Ishikawa (cell line): ENCODE measurements at regions not wholly inside any gene's neighbourhood (a gene's known extent, or its start where the extent isn't known, plus 50 kb on each side); places are given as distances from the start of the nearest gene placed in this dataset.

ENCODE experiments used
- CEBPB ChIP-seq: IDR thresholded peaks from 2 replicates; pipeline ENCODE4 v1.6.1; 2012
- CREB1 ChIP-seq: IDR thresholded peaks from 2 replicates; pipeline ENCODE4 v1.6.1; 2012; ENCODE audit warnings: low read depth
- EGR1 ChIP-seq: IDR thresholded peaks from 2 replicates; pipeline ENCODE4 v1.6.1; 2012
- EP300 ChIP-seq: IDR thresholded peaks from 2 replicates; pipeline ENCODE4 v1.6.1; 2012; ENCODE audit warnings: borderline replicate concordance
- FOXM1 ChIP-seq: IDR thresholded peaks from 2 replicates; pipeline ENCODE4 v1.6.1; 2012; ENCODE audit warnings: low read depth, borderline replicate concordance
- MAX ChIP-seq: IDR thresholded peaks from 2 replicates; pipeline ENCODE4 v1.6.1; 2012
- NFIC ChIP-seq: IDR thresholded peaks from 2 replicates; pipeline ENCODE4 v1.6.1; 2012
- RAD21 ChIP-seq: IDR thresholded peaks from 2 replicates; pipeline ENCODE4 v1.6.1; 2012; ENCODE audit warnings: low read depth
- REST ChIP-seq: IDR thresholded peaks from 2 replicates; pipeline ENCODE4 v1.6.1; 2012; ENCODE audit warnings: low read depth, mild to moderate bottlenecking
- TAF1 ChIP-seq: IDR thresholded peaks from 2 replicates; pipeline ENCODE4 v1.6.1; 2012; ENCODE audit warnings: low read depth, mild to moderate bottlenecking
- TCF12 ChIP-seq: IDR thresholded peaks from 2 replicates; pipeline ENCODE4 v1.6.1; 2012; ENCODE audit warnings: low read depth
- TEAD4 ChIP-seq: IDR thresholded peaks from 2 replicates; pipeline ENCODE4 v1.6.1; 2012
- USF1 ChIP-seq: IDR thresholded peaks from 2 replicates; pipeline ENCODE4 v1.6.1; 2012
- YY1 ChIP-seq: IDR thresholded peaks from 2 replicates; pipeline ENCODE4 v1.6.1; 2012; ENCODE audit warnings: low read depth
- ZBTB7A ChIP-seq: IDR thresholded peaks from 2 replicates; pipeline ENCODE4 v1.6.1; 2012; ENCODE audit warnings: low read depth

- TF ChIP-seq REST = no peak
- no peak for TF ChIP-seq RAD21
- TF ChIP-seq TCF12 = no peak
Measured at GRCh38 chr13:48804821-48805601, 151.3 kb downstream of the CYSLTR2 start.

- TF ChIP-seq ZBTB7A (no peak), TEAD4 (no peak), MAX (no peak), EGR1 (no peak), NFIC (no peak), USF1 (no peak), FOXM1 (no peak), TCF12 (no peak), CEBPB (no peak), TAF1 (no peak), RAD21 (no peak), EP300 (no peak), YY1 (no peak), REST (no peak), CREB1 (no peak)
Measured at GRCh38 chr13:48806522-48806921, 152.8 kb downstream of the CYSLTR2 start.

- no peak for TF ChIP-seq USF1
- no peak for TF ChIP-seq CEBPB
- TF ChIP-seq NFIC = no peak
- no peak for TF ChIP-seq CREB1
- TF ChIP-seq TAF1 = no peak
- TF ChIP-seq MAX = no peak
- TF ChIP-seq FOXM1 = no peak
- TF ChIP-seq TEAD4 = no peak
- no peak for TF ChIP-seq EGR1
- no peak for TF ChIP-seq ZBTB7A
- no peak for TF ChIP-seq RAD21
- no peak for TF ChIP-seq YY1
- TF ChIP-seq EP300 = no peak
- no peak for TF ChIP-seq TCF12
- TF ChIP-seq REST = no peak
Measured at GRCh38 chr13:48808683-48809082, 155.0 kb downstream of the CYSLTR2 start.

GRCh38 chr13:48810013-48810412 lies 156.3 kb downstream of the CYSLTR2 start:
- TF ChIP-seq CEBPB (no peak), NFIC (no peak), RAD21 (no peak), EGR1 (no peak), TAF1 (no peak), USF1 (no peak), MAX (no peak), YY1 (no peak), ZBTB7A (no peak), TCF12 (no peak), EP300 (no peak)
